A673 (cell line): ENCODE measurements at regions not wholly inside any gene's neighbourhood (a gene's known extent, or its start where the extent isn't known, plus 50 kb on each side); places are given as distances from the start of the nearest gene placed in this dataset.

Source experiments
- BruUV-seq: library from RNA; stranded (reverse); fragments of 400-500 nt; replicated peaks from 2 replicates; lab custom pipeline; 2021; lab: Mats Ljungman, UMichigan
- CTCF ChIA-PET: fragments of 300-600 bp; sonication (Branson Sonifier 250); formaldehyde crosslinking; loops from one replicate; lab custom pipeline; 2022; ENCODE audit warnings: antibody characterized with exemption; lab: Charles Lee
- POLR2A ChIA-PET: fragments of 300-600 bp; sonication (Branson Sonifier 250); formaldehyde crosslinking; loops from one replicate; lab custom pipeline; 2022; ENCODE audit warnings: antibody characterized with exemption; ENCODE audit not compliant: low non-redundant PET; lab: Charles Lee
- DNase-seq: peaks from one replicate; pipeline ENCODE4 v3.0.0-alpha.2; 2015; ENCODE audit warnings: low spot score
- H3K27ac ChIP-seq: fragments of 200-600 bp; sonication (generic); 2 replicates; pipeline ENCODE4 v1.5.1; 2016; ENCODE audit warnings: mixed run types, low read depth, mild to moderate bottlenecking, mixed read lengths, antibody characterized with exemption, low read length; ENCODE audit not compliant: poor library complexity, severe bottlenecking
- H3K27me3 ChIP-seq: fragments of 200-600 bp; sonication (generic); replicated peaks from 2 replicates; pipeline ENCODE4 v1.6.1; 2017; ENCODE audit warnings: mixed run types, low read depth, mild to moderate bottlenecking, mixed read lengths, antibody characterized with exemption, low read length; ENCODE audit not compliant: insufficient read depth, poor library complexity
- H3K36me3 ChIP-seq: fragments of 200-600 bp; sonication (generic); 2 replicates; pipeline ENCODE4 v1.6.1; 2016; ENCODE audit warnings: mixed run types, mild to moderate bottlenecking, mixed read lengths, antibody characterized with exemption, low read length; ENCODE audit not compliant: insufficient read depth, poor library complexity, severe bottlenecking
- H3K4me1 ChIP-seq: fragments of 200-600 bp; sonication (generic); 2 replicates; pipeline ENCODE4 v1.6.1; 2017; ENCODE audit warnings: mixed run types, mild to moderate bottlenecking, mixed read lengths, antibody characterized with exemption, low read length; ENCODE audit not compliant: insufficient read depth, poor library complexity, severe bottlenecking
- H3K4me3 ChIP-seq: fragments of 200-600 bp; sonication (generic); 2 replicates; pipeline ENCODE4 v1.5.1; 2016; ENCODE audit warnings: low read depth, mixed run types, mild to moderate bottlenecking, mixed read lengths, low read length; ENCODE audit not compliant: poor library complexity, severe bottlenecking
- H3K9me3 ChIP-seq: fragments of 200-600 bp; sonication (generic); 2 replicates; pipeline ENCODE4 v1.6.1; 2016; ENCODE audit warnings: mixed run types, low read depth, mild to moderate bottlenecking, mixed read lengths, antibody characterized with exemption, low read length; ENCODE audit not compliant: poor library complexity, severe bottlenecking
- CTCF ChIP-seq: fragments of 300-800, 200-600 bp; sonication (generic); conservative IDR thresholded peaks from 2 replicates; pipeline ENCODE4 v1.5.1; 2017; ENCODE audit warnings: low read depth, mild to moderate bottlenecking, antibody characterized with exemption, low read length, moderate library complexity, mixed read lengths
- EZH2 ChIP-seq: fragments of 200-600 bp; sonication (generic); IDR thresholded peaks from 2 replicates; pipeline ENCODE4 v1.6.1; 2017; ENCODE audit warnings: borderline replicate concordance, low read depth, mild to moderate bottlenecking, mixed read lengths, antibody characterized with exemption, low read length; ENCODE audit not compliant: poor library complexity, severe bottlenecking
- intact Hi-C: fragments of 100-400 bp; cut with micrococcal nuclease; formaldehyde crosslinking; loops from one replicate; pipeline ENCODE4 v1.10.0; 2022; ENCODE audit not compliant: unreplicated experiment

DNA sequence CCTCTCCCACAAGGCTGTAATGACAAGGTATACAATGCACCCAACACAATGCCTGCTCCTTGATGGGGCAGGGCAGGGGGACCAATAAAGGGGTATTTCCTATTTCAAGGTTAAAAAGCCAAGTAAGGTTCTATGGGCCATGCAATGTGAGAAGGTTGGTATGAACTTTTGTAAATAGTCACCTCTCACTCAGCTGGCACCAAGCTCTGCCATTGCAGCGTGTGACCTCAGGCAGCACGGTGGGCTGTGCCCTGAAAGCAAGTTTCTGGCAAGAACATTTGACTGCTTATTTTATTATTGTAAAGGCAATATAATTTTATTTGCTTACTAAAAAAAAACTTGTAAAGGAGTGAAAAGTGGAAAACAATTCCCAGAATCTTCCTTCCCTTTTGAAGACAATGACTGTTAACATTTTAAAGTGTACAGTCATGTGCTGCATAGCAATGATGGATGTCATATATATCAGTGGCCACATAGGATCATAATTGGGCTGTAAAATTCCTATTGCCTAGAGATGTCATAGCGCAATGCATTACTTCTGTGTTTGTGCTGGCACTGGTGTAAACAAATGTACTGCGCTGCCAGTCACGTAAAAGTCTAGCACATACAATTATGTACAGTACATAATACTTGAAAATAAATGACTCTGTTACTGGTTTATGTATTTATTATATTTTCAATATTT, 167.3 kb upstream of the RORA start:
- no peak for TF ChIP-seq CTCF
- TF ChIP-seq EZH2: no peak
- Histone ChIP-seq H3K27ac (no peak overlapping the region), H3K4me1 (no peaks in the 10 kb centered on the region), H3K4me3 (no peak overlapping the region), H3K27me3 (no peaks in the 10 kb centered on the region), H3K9me3 (no peaks in the 10 kb centered on the region), H3K36me3 (no peaks in the 10 kb centered on the region)
- DNase-seq: no peak
- ChIA-PET CTCF (no interaction called here), POLR2A (no interaction called here)
- intact Hi-C loops: no loop called here
- no TSS peak for BruUV-seq

- TF ChIP-seq EZH2 (no peak), CTCF (no peak)
- Histone ChIP-seq H3K4me3 (no peak overlapping the region), H3K4me1 (no peaks in the 10 kb centered on the region), H3K27me3 (no peaks in the 10 kb centered on the region), H3K27ac (no peak overlapping the region), H3K36me3 (no peaks in the 10 kb centered on the region), H3K9me3 (no peaks in the 10 kb centered on the region)
- no peak for DNase-seq
- CTCF ChIA-PET: no interaction called here
- intact Hi-C loops: no loop called here
- BruUV-seq: no TSS peak
- POLR2A ChIA-PET: no interaction called here
These were observed 164.8 kb upstream of the RORA start for GRCh38 chr15:61393949-61394348.

DNA sequence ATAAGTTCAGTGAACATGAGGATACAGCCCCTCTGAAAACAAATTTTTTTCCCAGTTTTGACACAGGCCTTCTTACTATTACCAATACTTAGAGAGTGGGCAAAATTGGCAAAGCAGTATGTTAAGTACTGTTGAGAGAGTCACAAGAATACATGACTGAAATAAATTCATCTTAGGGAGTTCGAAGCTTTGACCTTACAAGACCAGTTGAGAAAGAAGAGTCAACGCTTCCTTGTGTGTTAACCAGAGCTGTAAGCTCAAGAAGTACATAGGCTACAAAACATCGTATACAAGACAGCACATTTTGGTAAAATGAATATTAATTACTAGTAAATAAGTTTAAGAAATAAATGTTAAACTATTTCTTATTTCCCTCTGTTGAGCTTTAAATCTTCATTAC, 164.4 kb upstream of the RORA start:
- intact Hi-C loops: no loop called here

More for the DNA sequence above, 164.4 kb upstream of the RORA start:
- Histone ChIP-seq H3K9me3 (no peaks in the 10 kb centered on the region), H3K27me3 (no peaks in the 10 kb centered on the region), H3K4me1 (no peaks in the 10 kb centered on the region), H3K27ac (no peak overlapping the region), H3K36me3 (no peaks in the 10 kb centered on the region), H3K4me3 (no peak overlapping the region)
- ChIA-PET CTCF (no interaction called here), POLR2A (no interaction called here)
- DNase-seq: no peak
- no TSS peak for BruUV-seq
- no peak for TF ChIP-seq EZH2
- TF ChIP-seq CTCF: no peak
